Fibroblast of gingiva (primary cell): ENCODE measurements at regions not wholly inside any gene's neighbourhood (a gene's known extent, or its start where the extent isn't known, plus 50 kb on each side); places are given as distances from the start of the nearest gene placed in this dataset.
"Not testable (repeated sequence)": the region's sequence is repeated elsewhere in the genome, so short reads cannot be mapped to it uniquely, and the experiment has no call there.

Source experiments
- DNase-seq: peaks from one replicate; pipeline ENCODE4 v3.0.0-alpha.2; 2011; ENCODE audit warnings: low read depth

DNA sequence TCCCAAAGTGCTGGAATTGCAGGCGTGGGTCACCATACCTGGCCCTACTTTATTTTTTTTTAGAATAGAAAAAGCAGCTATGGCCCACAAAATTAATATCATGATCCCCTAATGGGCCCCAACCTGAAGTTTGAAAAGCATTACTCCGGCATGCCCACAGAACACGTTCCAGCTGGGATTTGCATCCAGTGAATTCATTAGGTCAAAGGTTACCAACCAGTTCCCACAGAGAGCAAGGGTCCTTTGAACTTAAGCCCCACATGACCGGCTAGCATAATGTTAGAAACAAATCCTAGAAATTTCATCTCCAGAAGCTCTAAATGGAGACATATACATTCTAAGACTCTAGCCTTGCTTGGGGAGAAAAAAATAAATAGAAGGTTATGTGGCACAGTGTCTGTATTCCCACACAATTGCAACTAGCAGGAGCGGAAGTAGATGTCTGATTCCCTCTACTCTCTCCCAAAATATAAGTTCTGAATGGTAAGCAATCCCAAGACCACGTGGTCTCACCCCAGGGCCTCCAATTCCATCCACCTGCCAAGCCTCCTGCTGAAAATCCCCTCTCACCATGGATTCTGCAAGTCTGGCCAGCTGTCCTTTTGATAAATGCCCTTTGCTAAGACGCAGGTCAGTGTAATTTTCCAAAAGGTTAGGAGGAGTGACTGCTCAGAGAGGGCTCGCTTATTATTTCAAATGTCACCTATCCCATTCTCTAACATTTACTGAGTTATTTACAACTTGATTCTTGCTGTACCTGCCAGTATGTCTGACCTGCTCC lies 395.8 kb downstream of the NPIPA8 start:
- DNase-seq, result no peak

DNA sequence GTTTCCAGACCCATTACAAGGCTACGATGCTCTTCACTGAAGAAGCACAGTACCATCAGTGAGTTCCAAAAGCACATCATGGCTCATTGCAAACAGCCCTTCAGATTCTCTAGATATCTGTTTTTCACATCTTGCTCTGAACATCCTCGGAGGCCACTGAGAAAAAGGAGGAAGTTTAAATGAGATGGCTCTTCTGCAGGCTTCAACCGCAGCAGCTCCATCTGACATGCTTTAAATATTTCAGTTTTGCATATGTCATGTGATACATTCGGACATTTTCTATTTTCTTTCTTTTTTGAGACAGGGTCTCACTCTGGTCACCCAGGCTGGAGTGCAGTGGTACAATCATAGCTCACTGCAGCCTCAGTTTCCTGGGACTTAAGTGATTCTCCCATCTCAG lies 396.8 kb downstream of the NPIPA8 start:
- no peak for DNase-seq

DNA sequence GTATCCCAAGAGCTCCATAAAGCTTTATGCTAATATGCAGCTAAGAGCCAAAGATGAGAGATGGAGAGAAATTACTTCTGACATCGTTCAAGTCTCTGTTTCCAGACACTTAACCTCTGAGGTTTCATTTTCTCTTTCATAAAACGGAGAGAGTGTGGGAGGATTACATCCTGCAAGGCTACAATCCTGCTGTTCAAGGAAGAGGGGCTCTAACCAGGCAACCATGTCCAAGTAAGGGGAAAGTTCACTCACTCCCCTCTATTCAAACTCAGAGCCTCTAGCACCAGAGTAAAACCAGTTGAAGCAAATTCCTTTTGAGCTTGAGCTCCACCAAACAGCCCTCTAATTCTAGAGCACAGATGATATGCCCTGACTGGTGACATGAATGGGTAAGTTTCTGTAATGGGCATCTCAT lies 397.4 kb downstream of the NPIPA8 start:
- DNase-seq, result no peak

DNA sequence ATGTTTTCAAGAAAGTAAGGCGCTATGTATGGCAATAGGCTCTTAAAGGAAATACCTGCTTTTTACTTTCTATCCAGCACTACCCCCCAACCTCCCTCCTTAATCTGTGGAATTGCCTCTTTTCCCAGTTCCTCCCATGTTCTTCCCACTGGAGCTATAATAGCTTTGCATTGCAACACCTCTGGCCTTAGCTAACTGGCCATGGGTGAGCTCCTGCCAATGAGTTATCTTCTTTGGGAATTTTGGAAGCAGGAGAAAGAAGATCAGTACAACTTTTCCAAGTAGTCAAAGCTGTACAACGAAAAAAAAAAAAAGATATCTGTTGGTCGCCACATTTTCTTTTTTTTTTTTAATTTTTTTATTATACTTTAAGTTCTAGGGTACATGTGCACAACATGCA lies 398.0 kb downstream of the NPIPA8 start:
- DNase-seq, result no peak

DNA sequence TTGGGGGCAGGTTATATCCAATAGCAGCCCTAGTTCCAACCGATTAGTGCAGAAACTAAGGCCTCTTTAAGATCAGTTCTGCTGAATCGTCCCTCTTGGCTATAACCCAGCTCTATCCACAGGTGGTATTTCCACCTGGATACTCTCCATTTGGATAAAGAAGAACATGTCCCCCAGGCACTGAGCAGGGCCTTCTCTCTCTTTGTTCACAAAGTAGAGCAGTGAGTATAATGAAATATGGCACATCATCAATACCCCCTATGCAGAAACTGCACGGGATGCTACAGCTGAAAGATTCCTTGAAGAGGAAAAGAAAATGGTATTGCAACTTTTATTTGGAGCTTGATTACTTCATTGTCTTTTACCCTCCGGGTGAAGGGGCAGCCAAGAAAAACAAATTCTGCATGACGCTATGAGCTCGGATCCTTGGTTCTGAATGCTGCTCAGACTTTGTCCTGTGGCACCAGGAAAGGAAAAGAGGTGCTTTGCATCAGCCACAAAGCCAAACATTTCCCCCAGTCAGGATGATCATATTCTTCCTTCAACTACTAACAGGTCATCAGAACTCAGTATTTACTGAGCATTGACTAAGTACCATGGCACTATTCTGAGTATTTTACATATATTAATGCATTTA lies 399.7 kb downstream of the NPIPA8 start:
- DNase-seq, result no peak

DNA sequence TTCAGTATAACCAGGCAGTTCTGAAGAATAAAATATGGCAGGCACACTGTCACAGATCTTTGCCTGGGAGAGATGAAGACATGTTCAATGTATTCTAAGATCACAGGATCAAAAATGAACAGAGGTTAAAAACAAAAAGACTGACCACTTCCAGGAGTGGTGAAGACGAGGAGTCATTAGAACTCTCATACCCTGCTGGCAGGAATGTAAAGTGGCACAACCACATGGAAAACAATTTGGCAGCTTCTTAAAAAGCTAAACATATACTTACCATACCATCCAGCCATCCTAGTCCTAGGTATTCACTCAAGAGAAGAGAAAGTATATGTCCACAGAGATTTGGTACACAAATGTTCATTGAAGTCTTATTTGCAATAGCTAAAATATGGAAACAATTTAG lies 406.3 kb downstream of the NPIPA8 start:
- DNase-seq, result no peak

DNA sequence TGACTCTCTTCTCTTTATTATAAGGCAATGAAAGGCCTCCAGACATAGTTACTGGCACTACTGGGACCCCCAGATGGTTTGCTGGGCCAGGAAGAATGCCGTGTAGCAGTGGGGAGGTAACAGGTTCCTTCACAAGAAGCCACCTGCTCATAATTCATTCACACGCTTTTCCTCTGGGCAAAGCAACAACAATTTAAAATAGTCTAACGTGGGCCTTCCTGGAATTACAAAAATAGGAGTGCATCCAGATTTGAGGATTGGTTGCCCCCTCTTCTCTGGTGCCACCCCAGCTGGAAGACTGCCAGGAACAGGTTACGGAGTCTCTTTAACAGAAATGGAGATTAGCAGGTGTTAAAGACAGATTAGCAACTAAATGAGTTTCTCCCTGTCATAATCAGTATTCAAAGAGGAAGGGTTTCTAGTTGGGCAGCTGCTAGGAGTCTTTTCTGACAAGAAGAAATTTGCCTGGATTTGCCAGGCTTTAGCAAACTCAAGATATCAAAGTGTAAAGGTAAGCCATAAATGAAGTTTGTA lies 409.6 kb downstream of the NPIPA8 start:
- no peak for DNase-seq

DNA sequence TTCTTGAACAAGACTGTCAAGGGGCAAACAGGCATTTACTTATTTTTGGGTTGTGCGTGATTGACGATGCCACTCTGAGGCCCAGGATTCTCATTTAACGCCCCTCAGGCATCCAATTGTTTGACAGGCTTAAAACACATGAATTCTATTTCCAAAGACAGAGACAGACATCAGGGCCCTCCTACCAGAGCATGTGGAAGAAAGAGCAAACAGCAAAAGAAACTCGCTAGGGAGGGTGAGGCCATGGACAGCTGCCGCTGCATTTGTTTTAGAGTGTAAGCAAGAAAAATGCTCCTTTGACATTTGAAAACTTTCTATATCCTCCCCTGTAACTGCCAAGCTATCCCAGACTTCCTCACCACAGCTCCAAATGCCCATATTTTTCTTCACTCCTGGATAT lies 410.1 kb downstream of the NPIPA8 start:
- no peak for DNase-seq

DNA sequence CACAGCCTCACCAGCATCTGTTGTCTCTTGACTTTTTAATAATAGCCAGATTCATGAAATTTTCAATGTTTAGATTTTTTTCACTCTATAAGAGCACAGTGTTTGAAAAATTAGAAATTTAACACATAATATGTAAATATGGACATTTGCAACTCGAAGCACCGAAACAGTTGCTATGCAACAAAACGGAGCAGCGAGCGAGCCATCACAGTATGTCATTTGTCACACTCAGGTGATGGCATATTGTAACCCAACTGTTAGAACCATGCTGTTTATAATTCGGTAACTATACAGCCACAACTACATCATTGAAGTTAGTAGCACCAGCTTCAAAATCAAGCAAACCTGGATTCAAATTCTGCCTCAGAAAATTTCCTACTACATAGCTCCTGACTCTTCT lies 410.8 kb downstream of the NPIPA8 start:
- DNase-seq, result no peak

DNA sequence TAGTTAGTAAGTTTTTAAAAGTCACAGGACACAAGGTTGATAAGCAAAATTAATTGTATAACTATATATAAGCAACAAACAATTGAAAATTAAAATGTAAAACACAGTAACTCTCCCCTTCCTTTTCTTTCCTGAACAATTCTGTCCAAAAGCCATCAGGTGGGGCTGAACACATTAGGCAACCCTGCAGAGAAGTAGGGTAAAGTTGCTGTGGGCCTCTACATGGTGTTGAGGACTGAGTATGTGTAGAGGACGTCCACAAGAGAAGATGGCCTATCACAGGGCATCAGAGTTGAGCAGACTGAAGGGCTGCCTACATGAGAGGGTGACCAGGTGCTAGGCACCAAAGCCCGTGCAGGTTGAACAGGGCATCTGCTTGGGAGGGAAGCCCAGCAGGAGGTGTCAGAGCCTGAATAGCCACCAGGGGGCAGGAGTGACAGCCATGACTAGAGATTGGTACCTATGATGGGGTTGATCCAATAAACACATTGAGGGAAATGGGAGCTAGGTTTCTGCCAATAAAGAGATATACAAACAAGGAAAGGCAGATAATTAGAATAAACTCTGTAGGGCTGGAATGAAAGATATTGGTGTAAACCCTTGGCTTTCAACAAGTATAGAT lies 415.1 kb downstream of the NPIPA8 start:
- DNase-seq, result no peak

DNA sequence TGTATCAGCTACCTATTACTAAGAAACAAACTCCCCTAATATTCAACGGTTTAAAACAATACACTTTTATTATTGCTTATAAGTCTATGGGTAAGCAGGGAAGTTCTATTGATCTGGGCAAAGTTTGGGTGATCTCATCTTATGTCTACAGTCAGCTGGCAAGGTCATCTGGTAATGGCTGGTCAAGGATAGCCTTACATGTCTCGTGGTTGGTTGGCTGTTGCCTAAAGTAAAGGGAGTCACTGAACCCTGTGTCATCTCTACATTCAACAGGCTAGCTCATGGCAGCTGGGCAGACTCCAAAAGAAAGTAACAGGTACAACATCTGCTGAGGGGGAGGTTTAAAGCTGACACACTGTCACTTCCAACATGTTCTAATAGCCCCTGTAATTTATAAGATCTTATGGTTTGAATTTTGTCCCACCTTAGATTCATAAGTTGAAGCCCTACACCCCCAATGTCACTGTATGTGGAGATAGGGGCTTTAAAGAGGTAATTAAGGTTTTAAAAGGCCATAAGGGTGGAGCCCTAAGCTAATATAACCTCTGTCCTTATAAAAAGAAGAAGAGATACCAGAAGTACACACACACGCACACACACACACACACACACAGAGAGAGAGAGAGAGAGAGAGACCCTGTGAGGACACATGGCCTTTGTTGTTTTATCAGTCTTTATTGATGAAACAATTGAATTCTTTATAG lies 419.1 kb downstream of the NPIPA8 start:
- no peak for DNase-seq

DNA sequence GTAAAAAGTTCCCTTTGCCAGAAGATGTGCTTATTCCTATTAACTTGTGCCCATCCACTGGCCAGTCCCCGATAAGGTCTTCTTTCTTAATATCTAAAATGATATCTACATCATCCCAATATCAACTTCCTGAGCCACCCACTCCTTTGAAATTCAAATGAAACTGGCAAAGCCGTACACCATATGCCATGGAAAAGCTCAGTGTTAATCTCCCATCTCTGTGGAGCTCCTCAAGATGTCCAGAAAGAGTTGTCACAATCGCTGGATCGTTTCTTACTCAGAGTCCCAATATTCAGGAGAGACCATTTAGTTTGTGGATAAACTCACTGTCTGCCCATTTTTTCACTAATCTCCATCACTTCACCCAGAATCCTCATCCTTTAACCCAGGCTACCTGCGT lies 420.7 kb downstream of the NPIPA8 start:
- no peak for DNase-seq

DNA sequence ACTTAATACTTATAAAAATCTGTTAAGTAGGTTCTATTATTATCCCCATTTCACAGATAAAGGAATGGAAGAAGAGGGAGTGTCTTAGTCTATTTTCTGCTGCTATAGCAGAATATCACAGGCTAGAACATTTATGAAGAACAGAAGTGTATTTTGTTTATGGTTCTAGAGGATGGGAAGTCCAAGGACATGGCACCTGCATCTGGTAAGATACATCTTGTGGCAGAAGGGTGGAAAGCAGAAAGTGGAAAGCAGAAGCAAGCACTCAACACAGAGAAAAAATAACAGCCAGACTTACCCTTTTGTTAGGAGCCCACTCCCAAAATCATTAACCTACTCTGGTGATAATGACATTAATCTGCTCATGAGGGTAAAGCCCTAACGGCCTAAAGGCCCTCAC lies 422.4 kb downstream of the NPIPA8 start:
- DNase-seq, result no peak

DNA sequence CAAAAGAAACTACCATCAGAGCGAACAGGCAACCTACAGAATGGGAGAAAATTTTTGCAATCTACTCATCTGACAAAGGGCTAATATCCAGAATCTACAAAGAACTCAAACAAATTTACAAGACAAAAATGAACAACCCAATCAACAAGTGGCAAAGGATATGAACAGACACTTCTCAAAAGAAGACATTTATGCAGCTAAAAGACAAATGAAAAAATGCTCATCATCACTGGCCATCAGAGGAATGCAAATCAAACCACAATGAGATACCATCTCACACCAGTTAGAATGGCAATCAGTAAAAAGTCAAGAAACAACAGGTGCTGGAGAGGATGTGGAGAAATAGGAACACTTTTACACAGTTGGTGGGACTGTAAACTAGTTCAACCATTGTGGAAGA lies 425.0 kb downstream of the NPIPA8 start:
- not testable (repeated sequence) for DNase-seq

DNA sequence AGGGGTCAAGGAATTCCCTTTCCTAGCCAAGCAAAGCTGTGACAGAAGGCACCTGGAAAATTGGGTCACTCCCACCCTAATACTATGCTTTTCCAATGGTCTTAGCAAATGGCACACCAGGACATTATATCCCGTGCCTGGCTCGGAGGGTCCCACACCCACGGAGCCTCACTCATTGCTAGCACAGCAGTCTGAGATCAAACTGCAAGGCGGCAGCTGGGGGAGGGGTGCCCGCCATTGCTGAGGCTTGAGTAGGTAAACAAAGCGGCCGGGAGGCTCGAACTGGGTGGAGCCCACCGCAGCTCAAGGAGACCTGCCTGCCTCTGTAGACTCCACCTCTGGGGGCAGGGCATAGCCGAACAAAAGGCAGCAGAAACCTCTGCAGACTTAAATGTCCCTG lies 429.9 kb downstream of the NPIPA8 start:
- not testable (repeated sequence) for DNase-seq

DNA sequence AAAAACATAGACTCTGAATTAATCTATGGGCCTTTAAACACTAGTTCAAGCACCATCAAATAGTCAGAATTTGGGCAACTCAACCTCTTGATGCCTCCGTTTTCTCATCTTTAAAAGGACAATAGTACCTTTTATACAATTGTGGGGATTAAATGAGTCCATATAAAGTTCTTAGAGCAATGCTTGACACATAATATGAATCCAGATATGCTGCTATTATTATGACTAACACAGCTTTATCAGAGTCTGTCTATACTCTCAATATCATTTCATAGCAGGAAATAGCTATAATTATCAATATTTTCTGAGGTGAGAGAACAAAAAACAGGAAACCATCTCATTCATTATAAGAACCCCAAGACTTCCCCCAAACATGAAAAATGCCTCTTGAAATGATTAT lies 430.5 kb upstream of the XYLT1 start:
- no peak for DNase-seq

DNA sequence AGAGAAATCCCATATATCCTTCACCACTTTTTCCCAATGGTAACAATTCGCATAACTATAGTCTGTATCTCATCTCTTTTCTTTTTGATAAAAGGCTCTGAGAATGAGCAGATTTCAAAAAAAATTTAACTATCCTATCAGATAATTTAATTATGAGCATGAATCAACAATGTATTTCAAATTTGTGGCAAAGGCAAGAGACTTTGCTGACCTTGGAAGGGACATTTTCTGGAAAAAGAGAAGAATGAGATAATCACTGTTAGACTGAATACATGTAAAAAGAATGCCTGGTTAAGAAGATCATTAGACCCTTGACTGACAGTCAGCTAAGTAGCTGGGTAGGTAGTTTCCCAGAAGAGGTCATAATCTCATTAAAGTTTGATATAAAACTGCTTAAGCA lies 428.4 kb upstream of the XYLT1 start:
- DNase-seq, result no peak

DNA sequence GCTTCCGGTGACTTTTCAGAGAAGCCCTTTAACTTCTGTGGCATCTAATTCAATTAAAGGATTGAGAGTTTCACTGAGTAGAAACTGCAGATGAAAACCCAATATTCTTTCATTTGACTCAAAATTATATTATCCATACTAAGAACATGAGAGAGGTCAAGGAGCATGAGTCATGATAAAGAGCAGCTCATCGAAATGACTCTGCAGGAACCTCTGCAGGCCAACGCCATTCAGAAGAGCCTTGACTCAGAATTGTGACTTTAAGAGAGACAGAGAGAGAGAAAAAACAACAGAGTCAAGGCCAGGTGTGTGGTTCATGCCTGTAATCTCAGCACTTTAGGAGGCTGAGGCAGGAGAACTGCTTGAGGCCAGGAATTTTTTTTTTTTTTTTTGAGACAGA lies 417.2 kb upstream of the XYLT1 start:
- DNase-seq, result no peak

DNA sequence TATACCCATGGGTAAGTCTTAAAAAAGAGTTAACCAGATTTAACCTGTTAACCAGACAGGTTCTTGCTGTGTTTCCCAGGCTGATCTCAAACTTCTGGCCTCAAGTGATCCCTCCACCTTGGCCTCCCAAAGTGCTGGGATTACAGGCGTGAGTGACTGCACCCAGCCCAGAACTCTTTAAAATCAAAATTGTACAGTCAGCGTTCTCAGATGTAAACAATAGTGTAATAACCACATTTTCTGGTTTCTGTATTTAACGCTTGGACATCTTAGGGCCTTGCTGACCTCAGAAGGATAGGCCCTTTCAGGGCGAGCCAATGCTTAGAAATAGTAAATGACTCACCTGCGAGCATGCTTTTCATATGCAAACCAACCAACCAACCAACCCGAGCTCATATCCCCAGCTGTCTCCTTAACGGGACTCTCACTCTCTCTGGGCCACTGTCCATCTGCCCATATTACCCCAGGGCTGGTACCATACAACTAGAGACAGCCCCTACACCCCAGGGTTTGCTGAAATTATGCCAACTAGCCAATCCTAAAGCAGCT lies 415.0 kb upstream of the XYLT1 start:
- DNase-seq, result no peak

DNA sequence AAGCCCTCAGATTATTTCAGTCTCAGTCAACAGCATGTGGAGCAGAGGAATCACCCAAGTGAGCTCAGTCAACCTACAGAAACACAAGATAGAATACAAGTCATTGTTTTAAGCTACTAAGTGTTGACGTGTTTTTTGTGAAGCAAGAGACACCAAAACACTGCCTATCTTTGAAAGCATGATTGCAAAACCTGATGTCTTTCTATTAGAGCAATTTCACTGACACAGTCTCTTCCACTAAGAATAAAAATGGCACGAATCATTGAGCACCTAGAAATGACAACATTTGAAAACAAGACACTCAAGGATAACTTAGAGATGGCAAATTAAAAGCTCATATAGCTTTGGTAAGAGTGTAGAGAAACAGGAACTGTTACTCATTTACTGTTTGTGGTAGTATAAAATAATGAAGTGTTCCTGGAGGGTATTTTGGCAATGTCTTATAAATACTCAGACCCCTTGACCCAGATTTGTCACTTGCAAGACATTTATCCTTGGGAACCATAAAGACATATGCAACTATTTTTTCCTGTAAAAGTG lies 407.1 kb upstream of the XYLT1 start:
- no peak for DNase-seq

DNA sequence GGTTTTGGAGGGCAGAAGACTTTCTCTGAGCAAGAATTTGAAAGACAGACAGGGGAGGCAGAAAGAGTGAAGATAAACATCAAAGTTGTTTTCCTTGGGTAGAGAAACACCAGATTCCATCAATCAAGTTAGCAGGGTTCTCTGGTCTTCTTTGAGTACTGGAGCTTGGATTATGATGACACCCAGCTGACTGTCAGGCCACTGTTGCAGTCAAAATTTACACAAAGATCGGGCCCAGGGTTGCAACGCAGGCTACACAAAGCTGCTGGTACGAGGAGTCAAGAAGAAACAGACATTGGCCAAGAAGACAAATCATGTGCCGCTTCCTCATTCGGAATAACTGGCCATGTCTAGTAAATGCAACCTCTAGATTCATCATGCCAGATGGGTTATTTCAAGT lies 396.2 kb upstream of the XYLT1 start:
- DNase-seq, result no peak

DNA sequence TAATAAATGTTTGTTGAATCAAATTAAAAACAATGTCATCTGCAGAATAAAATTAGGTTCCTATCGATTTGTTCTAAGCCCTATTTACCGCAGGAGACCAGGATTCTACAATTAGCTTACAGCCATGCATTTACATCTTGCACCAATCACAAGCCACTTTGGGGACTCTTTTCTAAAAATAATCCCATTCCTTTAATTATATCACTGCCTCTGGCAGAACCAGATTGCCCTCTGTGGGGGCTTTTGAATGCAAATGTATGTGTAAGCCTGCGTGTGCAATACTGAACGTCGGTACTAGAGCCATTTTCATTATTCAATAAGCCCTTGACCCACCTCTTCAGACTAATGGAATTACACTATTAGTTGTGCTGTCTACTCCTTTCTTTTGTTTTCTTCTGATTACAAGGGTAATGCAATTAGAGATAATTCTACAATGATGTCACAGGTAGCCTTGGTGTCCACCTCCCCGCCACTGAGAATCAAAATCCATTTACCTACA lies 391.3 kb upstream of the XYLT1 start:
- DNase-seq, result no peak
